Lower leg skin (tissue), 3 donors: ENCODE measurements at regions not wholly inside any gene's neighbourhood (a gene's known extent, or its start where the extent isn't known, plus 50 kb on each side); places are given as distances from the start of the nearest gene placed in this dataset.

Experiments used
- CTCF ChIP-seq, 3 donors: fragments of 450-650 bp; IDR thresholded peaks; one replicate each; pipeline ENCODE4 v1.5.1; 2016; ENCODE audit warnings: antibody characterized with exemption in 3 of 3, mild to moderate bottlenecking in 3 of 3, moderate library complexity in 2 of 3
- POLR2A ChIP-seq, 2 donors: fragments of 450-650 bp; IDR thresholded peaks; one replicate each; pipeline ENCODE4 v1.6.1; 2016 to 2017; ENCODE audit warnings: antibody characterized with exemption in 2 of 2, mild to moderate bottlenecking in 1 of 2, moderate library complexity in 1 of 2

- no peak for TF ChIP-seq POLR2A (IDR thresholded peaks at IDR 0.05)
- no peak for TF ChIP-seq CTCF (IDR thresholded peaks at IDR 0.05)
Measured at GRCh38 chr5:163993126-163993525, 487.7 kb downstream of the MAT2B start.
